Urothelium cell line (cell line): ENCODE measurements at regions not wholly inside any gene's neighbourhood (a gene's known extent, or its start where the extent isn't known, plus 50 kb on each side); places are given as distances from the start of the nearest gene placed in this dataset.

Source experiments
- DNase-seq: peaks from one replicate; pipeline ENCODE4 v3.0.0; 2011; ENCODE audit warnings: low spot score, mixed read lengths
- FAIRE-seq: peaks from 2 replicates; lab custom pipeline; 2011; peaks lifted over from hg19 to GRCh38; lab: Jason Lieb, UNC

DNA sequence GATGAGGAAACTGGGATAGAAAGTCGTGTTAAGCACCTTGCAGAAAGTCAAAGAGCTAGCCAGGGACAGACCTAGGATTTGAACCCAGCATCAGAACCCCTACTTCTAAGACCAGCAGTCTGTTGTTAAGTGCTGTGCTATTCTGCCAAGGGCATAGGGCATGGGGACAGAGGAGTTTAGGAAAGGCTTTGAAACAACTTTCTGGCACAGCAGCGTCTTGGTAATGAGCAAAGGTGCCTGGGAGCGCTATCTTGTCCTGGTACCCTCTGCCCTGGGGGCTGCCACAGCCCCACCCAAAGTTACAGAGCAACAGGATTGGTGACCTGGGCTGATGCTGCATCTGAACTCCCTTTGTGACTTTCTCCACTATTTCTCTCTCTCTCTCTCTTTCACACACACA is 1108.1 kb downstream of the BCL11B start:
- no peak for FAIRE-seq
- DNase-seq: no peak

DNA sequence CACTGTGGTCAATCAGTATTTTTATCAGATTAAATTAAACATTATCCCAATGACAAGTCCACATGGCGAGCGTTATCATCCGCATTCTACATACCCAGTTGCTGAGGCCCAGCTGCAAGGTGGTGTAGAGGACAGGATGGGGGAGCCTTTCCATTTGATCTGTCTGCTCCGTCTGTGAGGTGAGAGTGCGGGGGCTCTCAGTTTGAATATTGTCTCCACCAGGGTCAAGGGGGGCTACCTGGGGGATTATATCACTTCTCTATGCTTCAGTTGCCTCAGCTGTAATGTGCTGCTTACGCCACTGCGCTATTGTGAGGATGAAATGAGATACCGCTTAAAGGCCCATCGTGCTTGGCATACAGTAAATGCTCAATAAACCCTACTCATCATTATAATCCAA is 1106.0 kb downstream of the BCL11B start:
- DNase-seq (no peak), FAIRE-seq (no peak)

DNA sequence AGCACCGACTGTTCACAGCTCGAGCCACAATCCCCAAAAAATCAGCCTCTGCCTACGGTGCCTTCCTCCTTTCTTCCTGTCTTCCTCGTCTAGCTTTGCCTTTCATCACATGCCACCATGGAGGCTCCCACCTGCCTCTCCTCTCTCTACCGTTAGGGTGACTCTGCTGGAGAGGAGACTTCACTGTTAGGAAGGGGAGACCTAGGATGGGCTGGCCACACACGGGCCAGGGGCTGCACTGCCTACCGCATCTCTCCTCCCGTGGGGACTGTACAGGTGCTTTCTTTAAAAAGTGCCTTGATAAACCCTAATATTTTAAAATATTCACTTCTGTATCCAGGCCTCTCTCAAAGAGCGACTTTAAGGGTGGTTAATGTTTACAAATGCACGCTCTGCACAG is 1104.7 kb downstream of the BCL11B start:
- FAIRE-seq (no peak), DNase-seq (no peak)

DNA sequence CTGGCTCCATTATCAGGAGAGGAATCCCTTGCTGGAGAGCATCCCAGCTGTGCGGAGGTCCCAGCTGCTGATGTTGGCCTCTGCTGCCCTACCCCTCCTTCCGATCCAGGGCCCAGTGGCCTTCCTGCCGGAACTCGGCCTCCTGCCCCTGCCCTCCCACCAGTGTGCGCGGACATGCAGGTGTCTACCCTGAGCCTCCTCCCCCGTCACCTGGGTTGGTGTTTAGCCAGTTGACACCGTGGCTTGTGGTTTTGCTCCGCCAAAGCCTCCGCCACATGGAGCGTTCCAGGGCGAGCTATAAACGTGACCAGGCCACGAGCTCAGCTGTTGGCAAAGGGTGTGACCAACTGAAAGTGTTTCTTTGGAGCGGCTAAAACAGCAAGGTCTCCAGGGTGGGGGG is 1104.3 kb downstream of the BCL11B start:
- DNase-seq: no peak
- no peak for FAIRE-seq

DNA sequence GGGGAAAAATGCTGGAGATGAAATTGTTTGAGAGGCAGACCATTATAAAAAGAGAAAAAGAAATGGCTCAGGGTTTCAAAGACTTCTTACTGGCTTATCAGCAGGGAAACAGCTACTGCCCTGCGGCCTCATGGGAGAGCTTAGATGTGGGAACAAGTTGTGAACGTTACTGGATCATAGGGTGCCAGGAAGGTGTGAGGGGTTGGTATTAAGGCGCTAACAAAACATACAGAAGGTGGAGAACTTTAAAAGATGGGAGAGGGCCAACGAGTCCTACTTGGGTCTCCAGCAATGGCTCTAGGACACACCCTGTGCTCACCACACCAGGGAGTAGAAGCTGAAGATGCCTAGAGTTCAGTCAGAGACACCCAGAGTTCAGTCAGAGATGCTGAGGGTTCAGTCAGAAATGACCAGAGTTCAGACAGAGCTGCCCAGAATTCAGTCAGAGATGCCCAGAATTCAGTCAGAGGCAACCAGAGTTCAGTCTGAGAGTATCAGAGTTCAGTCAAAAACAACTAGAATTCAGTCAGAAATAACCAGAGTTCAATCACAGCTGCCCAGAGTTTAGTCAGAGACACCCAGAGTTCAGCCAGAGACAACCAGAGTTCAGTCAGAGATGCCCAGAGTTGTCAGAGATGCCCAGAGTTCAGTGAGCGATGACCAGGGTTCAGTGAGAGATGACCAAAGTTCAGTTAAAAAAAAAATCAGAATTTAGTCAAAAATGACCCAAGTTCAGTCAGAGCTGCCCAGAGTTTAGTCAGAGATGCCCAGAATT is 1103.6 kb downstream of the BCL11B start:
- DNase-seq (no peak), FAIRE-seq (no peak)

DNA sequence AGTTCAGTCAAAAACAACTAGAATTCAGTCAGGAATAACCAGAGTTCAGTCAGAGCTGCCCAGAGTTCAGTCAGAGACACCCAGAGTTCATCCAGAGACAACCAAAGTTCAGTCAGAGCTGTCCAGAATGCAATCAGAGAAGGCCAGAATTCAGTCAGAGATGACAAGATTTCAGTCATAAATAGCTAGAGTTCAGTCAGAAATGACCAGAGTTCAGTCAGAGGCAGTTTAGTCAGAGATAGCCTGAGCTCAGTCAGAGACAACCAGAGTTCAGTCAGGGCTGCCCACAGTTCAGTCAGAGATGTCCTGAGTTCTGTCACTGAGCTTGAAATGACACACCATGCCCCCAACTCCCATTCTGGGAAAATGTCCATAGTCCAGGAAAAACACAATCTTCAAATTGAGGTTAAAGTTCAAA is 1102.8 kb downstream of the BCL11B start:
- no peak for DNase-seq
- FAIRE-seq: no peak

DNA sequence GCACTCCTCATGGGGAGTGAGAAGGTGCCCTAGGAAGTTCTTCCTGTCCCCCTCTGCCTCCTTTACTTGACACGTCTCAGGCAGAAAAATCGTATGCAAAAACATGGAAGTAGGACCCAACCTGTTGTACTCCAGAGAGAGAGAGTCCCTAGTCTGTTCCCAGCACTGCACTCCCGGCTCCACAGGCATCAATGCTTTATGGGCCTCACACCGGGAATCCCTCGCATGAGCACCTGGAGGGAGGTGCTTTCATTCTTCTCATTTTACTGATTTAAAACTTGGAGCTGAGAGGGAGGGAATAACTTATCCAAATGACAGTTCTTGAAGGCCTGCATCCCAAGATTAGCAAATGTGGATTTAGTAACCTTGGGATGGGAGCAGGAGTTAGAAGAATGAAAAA is 1101.4 kb downstream of the BCL11B start:
- DNase-seq: no peak
- no peak for FAIRE-seq

DNA sequence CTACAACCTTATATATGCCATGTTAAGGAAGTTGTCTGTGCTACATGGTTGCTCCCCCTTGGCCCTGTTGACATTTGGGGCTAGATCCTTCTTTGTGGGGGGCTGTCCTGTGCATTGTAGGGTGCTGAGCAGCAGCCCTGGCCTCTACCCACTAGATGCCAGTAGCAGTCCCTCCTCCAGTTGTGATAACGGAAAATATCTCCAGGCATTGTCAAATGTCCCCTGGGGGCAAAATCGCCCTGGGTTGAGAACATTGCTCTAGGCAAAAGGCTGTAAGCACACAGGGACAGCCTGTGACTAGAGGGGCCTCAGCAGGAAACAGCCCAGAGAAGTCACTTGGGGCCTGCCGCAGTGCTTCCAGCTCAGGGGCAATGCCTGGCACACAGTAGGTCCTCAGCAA is 1100.3 kb downstream of the BCL11B start:
- DNase-seq (no peak), FAIRE-seq (no peak)

DNA sequence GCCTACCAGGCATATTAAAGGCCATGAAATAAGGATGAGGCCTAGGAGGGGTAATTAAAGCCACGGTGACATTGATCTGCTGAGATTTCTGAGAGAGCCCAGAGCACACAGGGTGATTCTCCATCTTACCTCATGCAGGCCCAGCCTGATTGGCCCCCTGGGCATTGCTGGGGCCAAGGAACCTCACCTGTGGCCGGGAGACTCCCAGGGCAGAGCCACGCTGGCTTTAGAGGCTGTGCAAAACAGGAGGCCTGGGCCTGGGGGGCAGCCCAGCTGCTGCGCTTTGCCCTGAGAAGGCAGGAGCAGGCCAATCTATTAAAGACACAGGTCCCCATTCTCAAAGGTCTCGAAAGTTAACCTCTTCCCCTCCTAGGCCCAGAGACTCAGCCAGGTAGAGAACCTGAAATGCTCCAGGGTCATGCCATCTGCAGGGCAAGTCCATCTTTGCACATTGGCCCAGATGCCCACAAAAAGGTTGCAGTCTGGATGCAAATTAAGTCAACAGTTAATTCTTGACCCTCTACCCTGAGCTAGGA is 1099.7 kb downstream of the BCL11B start:
- DNase-seq (no peak), FAIRE-seq (no peak)

DNA sequence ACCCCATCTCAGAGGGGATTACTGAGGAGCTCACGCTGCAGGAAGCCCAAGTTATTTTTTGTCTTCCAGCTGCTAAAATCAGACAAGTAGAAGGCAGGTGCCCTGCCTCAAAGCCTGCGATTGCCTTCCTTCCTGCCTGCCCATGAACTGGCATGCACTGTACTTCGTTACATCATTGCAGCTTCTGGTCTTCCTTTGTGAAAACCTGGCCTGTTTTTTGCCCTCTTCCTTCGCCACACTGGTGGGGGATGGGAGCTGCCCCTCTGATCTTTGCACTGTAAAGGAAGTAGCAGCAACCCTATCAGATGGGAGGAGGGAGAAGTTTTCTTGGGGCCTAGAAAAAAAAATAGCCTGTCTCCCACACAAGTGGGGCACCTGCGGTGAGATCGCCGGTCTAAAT is 1098.7 kb downstream of the BCL11B start:
- DNase-seq: no peak
- no peak for FAIRE-seq

DNA sequence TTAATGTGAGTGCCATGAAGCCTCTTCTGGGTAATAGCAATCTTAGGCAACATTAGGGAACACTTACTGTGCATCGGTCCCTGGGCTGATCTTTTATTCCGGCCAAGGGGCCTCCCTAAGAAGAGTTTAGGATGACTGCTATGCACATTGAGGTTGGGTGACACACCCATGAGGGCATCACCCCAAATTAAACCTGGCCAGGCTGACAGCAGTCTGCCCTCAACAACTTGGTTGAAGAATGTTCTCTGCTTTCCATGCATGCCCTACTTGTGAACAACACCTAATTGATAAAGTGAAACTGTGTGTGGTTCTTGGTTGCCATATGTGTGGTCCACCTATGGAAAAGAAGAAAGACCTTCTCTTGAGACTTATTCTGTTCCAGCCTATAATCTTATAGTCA is 1098.0 kb downstream of the BCL11B start:
- no peak for DNase-seq
- no peak for FAIRE-seq

DNA sequence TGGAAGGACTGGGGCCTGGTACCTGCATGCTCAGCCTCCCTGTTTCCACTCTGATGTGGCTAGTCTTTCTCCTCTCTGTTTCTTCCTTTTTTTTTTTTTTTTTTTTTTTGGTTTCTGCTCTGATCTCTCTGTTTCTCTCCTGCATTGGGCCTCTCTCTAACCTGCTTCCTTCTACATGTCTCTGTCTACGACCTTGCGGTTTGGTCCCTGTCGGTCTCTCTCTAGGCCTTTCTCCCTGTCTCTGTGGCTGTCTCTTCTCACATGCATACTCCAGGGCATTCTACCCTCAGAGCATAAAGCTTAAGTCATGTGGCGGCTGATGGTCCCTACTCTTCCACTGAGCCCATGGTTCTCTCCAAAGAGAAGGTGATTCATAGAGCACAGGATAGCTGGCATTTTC is 1096.6 kb downstream of the BCL11B start:
- no peak for FAIRE-seq
- no peak for DNase-seq

DNA sequence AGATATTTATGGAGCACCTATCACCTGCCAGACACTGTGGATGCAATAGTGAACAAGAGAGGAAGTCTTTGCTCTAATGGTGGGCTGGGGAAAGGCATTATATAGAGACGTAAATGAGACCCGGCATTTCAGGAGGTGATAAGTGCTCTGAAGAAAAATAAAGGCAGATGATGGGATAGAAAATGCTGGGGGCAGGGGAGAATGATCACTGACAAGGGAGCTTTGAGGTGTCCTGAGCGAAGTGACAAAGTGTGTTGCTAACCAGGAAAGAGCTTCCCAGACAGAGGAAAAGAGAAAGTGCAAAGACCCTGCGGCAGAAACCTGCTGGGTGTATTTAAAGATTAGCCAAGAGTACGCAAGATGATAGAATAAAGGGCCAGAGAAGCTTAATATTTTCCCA is 1096.1 kb downstream of the BCL11B start:
- FAIRE-seq (no peak), DNase-seq (no peak)

DNA sequence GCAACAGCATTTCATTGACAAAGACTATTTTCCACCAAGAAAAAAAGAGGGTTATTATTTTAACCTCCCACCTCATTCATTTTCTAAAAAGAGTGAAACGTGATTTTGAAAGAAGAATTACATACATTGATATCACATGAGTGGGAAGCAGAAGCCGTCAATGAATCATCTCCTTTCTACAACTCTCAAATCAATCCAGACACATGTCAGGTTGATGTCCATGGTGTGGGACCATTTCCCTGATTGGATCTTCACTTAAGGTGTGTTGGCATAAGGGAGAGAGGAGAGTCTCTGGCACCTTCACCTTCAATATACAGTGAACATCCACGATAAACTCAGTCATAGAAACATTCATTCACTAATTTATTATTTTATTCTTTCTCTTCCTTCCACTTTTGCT is 1095.1 kb downstream of the BCL11B start:
- no peak for DNase-seq
- no peak for FAIRE-seq

DNA sequence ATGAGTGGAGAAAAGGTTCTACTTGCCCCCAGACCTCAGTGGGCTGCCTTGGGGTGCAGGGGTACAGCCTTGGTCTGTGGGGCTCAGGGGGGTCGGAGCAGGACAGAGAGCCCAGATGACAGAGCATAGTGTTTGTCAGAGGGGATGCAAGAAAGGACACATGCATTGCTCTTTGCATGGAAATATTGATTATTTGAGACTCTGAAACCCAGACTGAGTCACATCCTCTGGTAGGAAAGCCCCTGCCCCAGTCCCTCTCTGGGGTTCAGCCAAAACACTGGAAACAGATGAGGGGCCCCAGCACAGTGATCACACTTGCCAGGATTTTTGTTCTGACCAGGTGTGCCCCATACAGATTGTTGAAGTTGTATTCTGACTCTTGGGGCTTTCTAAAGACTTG is 1094.4 kb downstream of the BCL11B start:
- DNase-seq (no peak), FAIRE-seq (no peak)

DNA sequence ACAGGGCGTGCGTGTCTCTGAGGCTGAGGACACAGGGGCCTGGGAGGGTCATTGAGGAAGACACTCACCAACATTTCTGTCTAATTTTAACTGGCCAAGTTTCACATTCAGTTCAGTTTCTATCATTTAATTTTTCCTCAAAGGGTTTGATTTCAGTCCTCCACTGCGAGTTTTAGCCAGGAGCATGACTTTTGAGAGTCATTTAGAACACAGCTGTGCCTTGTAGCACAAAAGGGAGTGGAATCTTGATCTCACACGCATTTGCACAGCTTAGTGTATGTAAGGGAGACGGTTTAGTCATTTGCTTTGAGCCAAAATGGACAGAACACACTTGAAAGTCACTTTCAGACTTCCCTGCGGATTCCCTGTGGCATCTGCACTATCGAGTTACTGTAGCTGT is 1090.8 kb downstream of the BCL11B start:
- no peak for DNase-seq
- FAIRE-seq: no peak

DNA sequence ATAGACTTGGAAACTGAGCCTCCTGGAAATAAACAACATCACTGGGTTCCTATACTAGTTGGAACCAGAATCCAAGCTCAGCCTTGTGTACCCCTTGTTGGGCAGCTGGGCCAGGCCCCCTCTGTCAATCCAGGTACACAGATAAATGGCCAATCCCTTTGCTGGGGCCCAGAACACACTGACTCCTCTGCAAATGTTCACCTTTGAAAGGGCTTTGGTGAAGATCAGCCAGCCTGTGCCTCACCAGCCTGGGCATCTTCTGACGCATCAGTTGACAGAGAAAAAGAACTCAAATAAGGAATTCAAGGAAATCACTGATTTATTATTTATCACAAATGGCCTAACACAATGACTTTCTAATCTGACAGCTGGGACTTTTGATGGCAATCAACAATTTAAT is 1090.2 kb downstream of the BCL11B start:
- no peak for FAIRE-seq

DNA sequence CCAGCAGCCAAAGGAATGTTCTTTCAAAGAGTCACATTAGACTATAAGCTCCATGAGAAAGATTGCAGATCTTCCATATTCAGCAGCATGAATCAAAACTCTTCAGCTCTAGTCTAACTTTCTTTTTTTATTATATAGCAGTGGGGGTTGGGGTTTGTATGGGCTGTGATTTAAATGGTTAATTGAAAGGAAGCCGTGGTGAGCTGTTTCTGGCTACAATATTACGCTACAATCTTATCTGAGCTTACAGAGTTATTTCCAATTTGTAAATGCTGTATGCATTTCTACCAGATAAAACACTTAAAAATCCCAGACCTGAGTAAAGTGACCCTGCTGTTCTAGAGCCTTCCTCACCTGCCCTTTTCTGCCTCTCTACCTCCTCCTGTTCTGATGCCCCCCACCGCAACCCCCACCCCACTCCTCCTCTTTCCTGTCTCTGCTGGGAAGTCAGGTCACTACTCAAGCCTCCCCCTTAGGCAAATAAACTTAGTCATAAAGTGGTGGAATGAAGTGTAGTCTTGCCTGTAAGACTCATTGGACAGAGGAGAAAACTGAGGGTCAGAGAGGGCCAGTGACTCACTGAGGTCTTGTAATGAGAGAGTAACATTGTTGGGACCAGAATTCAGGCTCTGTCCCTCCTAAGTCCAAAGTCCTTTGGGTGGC is 1089.5 kb downstream of the BCL11B start:
- peak; percentile 22 for DNase-seq
- no peak for FAIRE-seq

More for the DNA sequence above, 1090.2 kb downstream of the BCL11B start:
- DNase-seq: no peak

DNA sequence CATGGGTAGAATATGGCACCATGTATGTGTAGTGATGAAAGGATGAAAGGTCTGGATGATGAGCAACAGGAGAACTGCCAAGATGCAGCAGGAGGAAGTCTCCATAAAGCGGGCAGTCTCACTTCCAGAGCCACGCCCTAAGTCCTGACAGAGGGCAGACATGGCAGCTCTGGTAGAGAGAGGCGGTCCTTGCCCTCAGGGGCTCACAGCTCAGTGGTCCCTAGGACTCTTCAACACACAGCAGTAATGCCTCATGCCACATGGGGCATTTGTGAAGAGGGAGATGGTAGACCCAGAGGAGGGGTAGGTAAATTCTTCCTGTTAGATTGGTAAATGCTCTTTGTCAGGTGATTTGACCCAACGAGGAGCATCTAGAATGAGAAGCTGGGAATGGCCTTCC is 1088.4 kb downstream of the BCL11B start:
- DNase-seq (no peak), FAIRE-seq (no peak)

DNA sequence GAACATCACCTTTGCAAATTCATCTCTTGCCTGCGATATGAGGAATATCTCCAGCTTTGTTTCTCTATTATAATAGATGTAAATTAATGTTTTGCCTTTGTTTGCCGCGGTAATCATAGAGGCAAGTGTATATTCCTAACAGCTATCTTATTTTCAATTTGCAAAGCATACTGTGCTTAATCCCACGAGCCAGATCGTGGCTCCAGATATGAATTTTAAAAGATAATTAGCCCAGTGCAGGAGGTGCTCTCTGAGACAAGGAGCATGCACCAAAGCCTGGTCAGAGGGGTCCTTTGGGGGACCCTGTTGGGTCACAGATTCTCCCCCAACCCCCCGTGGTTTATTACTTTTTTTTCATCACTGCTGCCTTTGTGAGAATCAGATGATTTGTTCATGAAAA is 1087.5 kb downstream of the BCL11B start:
- FAIRE-seq (no peak), DNase-seq (no peak)

DNA sequence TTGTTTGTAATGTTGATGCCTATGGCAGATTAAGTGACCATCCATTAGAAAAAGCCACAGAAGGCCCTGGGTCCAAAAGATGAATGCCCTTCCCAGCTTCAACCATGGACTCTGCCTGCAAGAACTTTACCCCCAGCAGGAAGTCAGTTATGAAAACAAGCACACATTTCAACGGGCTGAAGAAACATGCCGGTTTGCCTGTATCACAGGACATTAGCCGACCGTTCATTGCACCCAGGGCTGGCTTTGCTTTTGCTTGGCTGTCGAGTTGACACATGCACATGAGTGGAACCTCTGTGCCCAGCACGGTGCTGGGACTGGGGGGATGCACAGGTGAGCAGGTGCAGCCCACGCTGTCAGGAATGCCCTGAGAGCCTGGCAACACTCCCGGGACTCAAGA is 1087.0 kb downstream of the BCL11B start:
- no peak for DNase-seq
- FAIRE-seq: no peak

DNA sequence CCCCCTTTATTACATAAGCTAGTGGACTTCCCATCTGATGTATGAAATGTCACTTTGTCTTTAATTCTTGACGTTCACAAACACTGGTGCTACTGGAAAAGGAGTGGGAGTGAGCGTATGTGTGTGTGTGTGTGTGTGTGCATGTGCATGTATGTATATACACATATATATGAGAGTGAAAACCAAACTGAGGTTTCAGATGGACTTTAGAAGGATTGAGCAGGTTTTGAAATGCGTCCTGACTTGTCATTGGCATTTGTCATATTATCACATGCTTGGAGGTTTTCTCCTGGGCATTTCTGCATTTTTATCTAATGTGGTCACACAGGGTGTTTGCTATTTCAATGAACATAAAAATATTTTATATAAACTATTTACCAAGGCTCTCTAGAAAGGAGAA is 1085.9 kb downstream of the BCL11B start:
- FAIRE-seq (no peak), DNase-seq (no peak)
